PFSK-1 (cell line): ENCODE measurements at regions not wholly inside any gene's neighbourhood (a gene's known extent, or its start where the extent isn't known, plus 50 kb on each side); places are given as distances from the start of the nearest gene placed in this dataset.

ENCODE experiments used
- FOXP2 ChIP-seq: optimal IDR thresholded peaks from 2 replicates; pipeline ENCODE3; 2011; ENCODE audit warnings: borderline replicate concordance, control low read depth, inconsistent platforms; ENCODE audit not compliant: insufficient read depth; ENCODE audit errors: extremely low read length, extremely low read depth
- POLR2AphosphoS5 ChIP-seq: IDR thresholded peaks from 2 replicates; pipeline ENCODE4 v1.6.1; 2012; ENCODE audit warnings: low read depth, mild to moderate bottlenecking, control low read depth, low read length, moderate library complexity
- SIN3A ChIP-seq: IDR thresholded peaks from 2 replicates; pipeline ENCODE4 v1.6.1; 2012; ENCODE audit warnings: mild to moderate bottlenecking, low read length, moderate library complexity, borderline replicate concordance; ENCODE audit not compliant: insufficient read depth
- TAF1 ChIP-seq: IDR thresholded peaks from 2 replicates; pipeline ENCODE4 v1.6.1; 2012; ENCODE audit warnings: low read length, control low read depth, borderline replicate concordance; ENCODE audit not compliant: insufficient read depth
- TF ChIP-seq, protein P1 (sequence below), 2 experiments: IDR thresholded peaks; 2 replicates each; pipeline versions ENCODE4 v1.6.1 to v1.8.0; 2011 to 2012; ENCODE audit warnings: low read depth in 2 of 2, low read length in 2 of 2, control low read depth in 1 of 2, inconsistent platforms in 1 of 2, mild to moderate bottlenecking in 1 of 2, moderate library complexity in 1 of 2; ENCODE audit not compliant: insufficient read depth in 1 of 2

DNA sequence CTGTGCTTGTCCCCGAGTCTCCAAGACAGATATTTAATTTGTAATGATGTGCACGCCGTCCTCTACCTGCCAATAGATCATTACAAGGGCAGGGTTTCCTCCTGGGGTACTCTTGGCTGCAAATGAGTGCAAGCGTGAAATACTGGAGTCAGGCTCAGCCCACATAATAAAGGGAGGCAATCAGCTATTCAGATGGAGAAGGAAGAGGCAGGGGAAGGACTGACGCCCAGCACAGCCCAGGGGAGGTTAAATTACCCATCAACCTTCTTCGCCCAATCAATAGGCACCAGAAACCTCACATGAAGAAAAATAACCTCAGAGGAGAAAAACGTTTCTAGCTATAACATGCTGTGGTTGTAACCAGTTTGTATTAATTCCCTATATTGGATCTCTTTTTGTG, 544.9 kb upstream of the ADARB2 start:
- TF ChIP-seq SIN3A, result no peak
- no peak for TF ChIP-seq TAF1
- no peak for TF ChIP-seq FOXP2
- TF ChIP-seq, protein P1, sequence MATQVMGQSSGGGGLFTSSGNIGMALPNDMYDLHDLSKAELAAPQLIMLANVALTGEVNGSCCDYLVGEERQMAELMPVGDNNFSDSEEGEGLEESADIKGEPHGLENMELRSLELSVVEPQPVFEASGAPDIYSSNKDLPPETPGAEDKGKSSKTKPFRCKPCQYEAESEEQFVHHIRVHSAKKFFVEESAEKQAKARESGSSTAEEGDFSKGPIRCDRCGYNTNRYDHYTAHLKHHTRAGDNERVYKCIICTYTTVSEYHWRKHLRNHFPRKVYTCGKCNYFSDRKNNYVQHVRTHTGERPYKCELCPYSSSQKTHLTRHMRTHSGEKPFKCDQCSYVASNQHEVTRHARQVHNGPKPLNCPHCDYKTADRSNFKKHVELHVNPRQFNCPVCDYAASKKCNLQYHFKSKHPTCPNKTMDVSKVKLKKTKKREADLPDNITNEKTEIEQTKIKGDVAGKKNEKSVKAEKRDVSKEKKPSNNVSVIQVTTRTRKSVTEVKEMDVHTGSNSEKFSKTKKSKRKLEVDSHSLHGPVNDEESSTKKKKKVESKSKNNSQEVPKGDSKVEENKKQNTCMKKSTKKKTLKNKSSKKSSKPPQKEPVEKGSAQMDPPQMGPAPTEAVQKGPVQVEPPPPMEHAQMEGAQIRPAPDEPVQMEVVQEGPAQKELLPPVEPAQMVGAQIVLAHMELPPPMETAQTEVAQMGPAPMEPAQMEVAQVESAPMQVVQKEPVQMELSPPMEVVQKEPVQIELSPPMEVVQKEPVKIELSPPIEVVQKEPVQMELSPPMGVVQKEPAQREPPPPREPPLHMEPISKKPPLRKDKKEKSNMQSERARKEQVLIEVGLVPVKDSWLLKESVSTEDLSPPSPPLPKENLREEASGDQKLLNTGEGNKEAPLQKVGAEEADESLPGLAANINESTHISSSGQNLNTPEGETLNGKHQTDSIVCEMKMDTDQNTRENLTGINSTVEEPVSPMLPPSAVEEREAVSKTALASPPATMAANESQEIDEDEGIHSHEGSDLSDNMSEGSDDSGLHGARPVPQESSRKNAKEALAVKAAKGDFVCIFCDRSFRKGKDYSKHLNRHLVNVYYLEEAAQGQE (IDR thresholded peaks at IDR 0.05; ENCODE audit: insufficient read depth in 1 of 2, low read depth in 2 of 2, low read length in 2 of 2), result no peak
- no peak for TF ChIP-seq POLR2AphosphoS5

DNA sequence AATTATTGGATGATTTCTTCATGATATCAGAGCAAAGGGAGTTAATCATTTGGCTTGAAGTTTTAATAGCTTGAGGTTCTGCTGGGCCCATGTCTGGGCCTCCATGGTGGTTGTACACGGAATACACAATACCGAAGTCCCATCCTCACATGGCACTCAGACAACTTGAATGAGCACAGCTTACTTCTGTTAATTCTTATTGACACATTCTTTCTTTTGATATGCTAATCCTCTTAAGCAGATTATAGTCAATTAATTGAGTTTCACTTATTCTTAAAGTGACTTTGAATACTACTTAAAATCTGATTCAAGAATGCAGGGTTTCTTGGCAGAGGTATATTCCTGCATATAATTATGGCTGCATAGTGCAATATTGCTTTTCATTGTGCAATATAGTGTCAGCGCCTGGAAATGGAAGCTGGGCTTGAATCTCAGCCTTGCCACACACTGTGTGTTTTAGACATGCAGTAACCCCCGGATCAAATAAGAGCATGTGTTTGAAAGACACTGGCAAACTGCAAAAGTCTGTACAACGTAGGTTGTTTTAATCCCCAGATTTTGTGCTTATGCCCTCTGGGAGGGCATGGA, 543.5 kb upstream of the ADARB2 start:
- TF ChIP-seq POLR2AphosphoS5 (no peak), FOXP2 (no peak), SIN3A (no peak), TAF1 (no peak)
- TF ChIP-seq, protein P1 (IDR thresholded peaks at IDR 0.05; ENCODE audit: insufficient read depth in 1 of 2, low read depth in 2 of 2, low read length in 2 of 2), result no peak

DNA sequence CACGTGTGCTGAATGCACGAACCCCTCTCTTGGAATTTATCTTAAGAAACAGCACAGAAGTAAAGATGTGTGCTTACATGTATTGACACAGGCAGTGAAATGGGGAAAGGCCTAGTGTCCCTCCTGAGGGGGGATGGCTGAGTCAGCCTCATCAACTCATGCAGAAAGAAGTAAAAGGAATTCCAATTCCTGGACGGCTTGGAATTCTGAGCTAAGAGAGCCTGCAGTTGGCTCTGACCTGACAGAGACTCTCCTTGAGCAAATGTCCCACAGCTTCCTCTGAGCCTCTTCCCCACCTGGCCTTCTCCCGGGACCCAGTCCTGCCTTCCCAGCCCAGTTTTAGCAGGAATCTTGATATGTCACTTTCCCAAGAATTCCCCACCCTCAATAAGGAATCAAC, 542.4 kb upstream of the ADARB2 start:
- TF ChIP-seq, protein P1 (IDR thresholded peaks at IDR 0.05; ENCODE audit: insufficient read depth in 1 of 2, low read depth in 2 of 2, low read length in 2 of 2), result no peak
- TF ChIP-seq TAF1 (no peak), SIN3A (no peak), FOXP2 (no peak), POLR2AphosphoS5 (no peak)

DNA sequence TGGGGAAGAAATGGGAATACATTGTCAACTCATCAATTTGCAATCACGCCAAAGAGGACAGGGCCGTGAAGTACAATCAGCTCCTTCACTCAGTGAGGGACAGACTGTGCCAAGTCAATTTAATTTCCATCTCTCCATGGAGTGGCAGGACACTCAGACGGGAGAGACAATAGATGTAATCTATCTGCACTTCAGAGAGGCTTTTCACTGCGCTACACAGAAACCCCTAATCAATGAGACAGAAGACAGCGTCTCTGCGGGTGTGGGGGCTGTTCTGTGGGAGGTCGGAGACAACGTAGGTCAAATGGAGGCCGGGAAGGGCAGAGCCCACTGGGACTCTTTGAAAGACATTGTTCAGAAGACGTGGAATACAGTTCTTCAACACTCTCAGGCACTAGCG, 541.0 kb upstream of the ADARB2 start:
- TF ChIP-seq POLR2AphosphoS5 (no peak), TAF1 (no peak), FOXP2 (no peak), SIN3A (no peak)
- TF ChIP-seq, protein P1 (IDR thresholded peaks at IDR 0.05; ENCODE audit: insufficient read depth in 1 of 2, low read depth in 2 of 2, low read length in 2 of 2), result no peak

DNA sequence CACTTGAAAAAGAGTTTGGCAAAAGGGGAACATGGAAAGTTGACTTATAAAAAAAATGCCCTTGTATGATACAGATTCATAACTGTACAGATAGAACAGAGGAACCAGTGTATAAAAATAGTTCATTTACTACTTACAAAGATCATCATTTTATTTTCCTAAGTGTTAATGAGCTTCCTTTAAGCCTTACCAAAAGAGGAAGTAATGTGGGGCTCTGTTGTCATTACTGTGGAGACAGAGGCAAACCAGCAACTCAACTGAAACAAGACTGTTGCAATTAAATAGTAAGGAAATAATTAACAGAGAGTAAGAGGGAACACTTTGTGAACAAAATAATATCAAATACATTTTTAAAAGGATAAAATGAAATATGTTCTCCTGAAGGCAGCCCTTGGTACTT, 526.2 kb upstream of the ADARB2 start:
- TF ChIP-seq FOXP2, result no peak
- TF ChIP-seq, protein P1 (IDR thresholded peaks at IDR 0.05; ENCODE audit: insufficient read depth in 1 of 2, low read depth in 2 of 2, low read length in 2 of 2), result no peak
- no peak for TF ChIP-seq POLR2AphosphoS5
